Activated B cell treated with CpG ODN at 0.5 μM for 24 hours (primary cell): ENCODE measurements at regions not wholly inside any gene's neighbourhood (a gene's known extent, or its start where the extent isn't known, plus 50 kb on each side); places are given as distances from the start of the nearest gene placed in this dataset.

Experiments
- ATAC-seq: fragments of 200-7000 bp; cut with Tn5 transposase; one replicate; pipeline ENCODE4 v1.10.0; 2021; ENCODE audit warnings: low read depth, mild to moderate bottlenecking, moderate library complexity
- CTCF ChIA-PET: fragments of 350-600 bp; sonication (Branson Sonifier 250); formaldehyde crosslinking; loops from one replicate; lab custom pipeline; 2021; ENCODE audit warnings: antibody characterized with exemption; lab: Charles Lee
- POLR2A ChIA-PET: fragments of 350-600 bp; sonication (Branson Sonifier 250); formaldehyde crosslinking; loops from one replicate; lab custom pipeline; 2021; ENCODE audit warnings: antibody characterized with exemption; lab: Charles Lee
- DNase-seq: peaks from one replicate; pipeline ENCODE4 v3.0.0; 2022
- H3K27ac Mint-ChIP-seq: one replicate; pipeline ENCODE4 v1.8.0; 2020; ENCODE audit warnings: mixed read lengths
- H3K27me3 Mint-ChIP-seq: one replicate; pipeline ENCODE4 v1.8.0; 2021; ENCODE audit warnings: mixed read lengths
- H3K36me3 Mint-ChIP-seq: one replicate; pipeline ENCODE4 v1.8.0; 2021; ENCODE audit warnings: low read depth, mixed read lengths
- H3K4me1 Mint-ChIP-seq: one replicate; pipeline ENCODE4 v1.8.0; 2021; ENCODE audit warnings: mixed read lengths
- H3K4me3 Mint-ChIP-seq: one replicate; pipeline ENCODE4 v1.8.0; 2020; ENCODE audit warnings: mild to moderate bottlenecking, mixed read lengths
- H3K9me3 Mint-ChIP-seq: one replicate; pipeline ENCODE4 v1.8.0; 2020; ENCODE audit warnings: mixed read lengths
- CTCF ChIP-seq: fragments of 200-600 bp; IDR thresholded peaks from one replicate; pipeline ENCODE4 v1.8.0; 2022; ENCODE audit warnings: antibody characterized with exemption, mild to moderate bottlenecking
- intact Hi-C: fragments of 100-400 bp; cut with micrococcal nuclease; formaldehyde crosslinking; loops from one replicate; pipeline ENCODE4 v1.15.1; 2024

- ATAC-seq (no peak), DNase-seq (no peak)
- ChIA-PET POLR2A (no interaction called here), CTCF (no interaction called here)
- H3K27ac Mint-ChIP-seq, result no peak overlapping the region
- no peaks in the 10 kb centered on the region for H3K9me3 Mint-ChIP-seq
- intact Hi-C loops, result no loop called here
- peaks cover 4% of the 10 kb centered on the region for H3K27me3 Mint-ChIP-seq
- no peak for TF ChIP-seq CTCF
- H3K36me3 Mint-ChIP-seq, result no peaks in the 10 kb centered on the region
- no peak overlapping the region for H3K4me3 Mint-ChIP-seq
- H3K4me1 Mint-ChIP-seq, result no peaks in the 10 kb centered on the region
These were observed 286.5 kb upstream of the TMPO start for GRCh38 chr12:98228683-98229539.

- intact Hi-C loops, result no loop called here
- no peak for ATAC-seq
- H3K4me1 Mint-ChIP-seq, result no peaks in the 10 kb centered on the region
- H3K9me3 Mint-ChIP-seq, result no peaks in the 10 kb centered on the region
- no peak for TF ChIP-seq CTCF
- peaks cover 4% of the 10 kb centered on the region for H3K27me3 Mint-ChIP-seq
- no peak for DNase-seq
- no peak overlapping the region for H3K27ac Mint-ChIP-seq
- H3K36me3 Mint-ChIP-seq, result no peaks in the 10 kb centered on the region
- ChIA-PET POLR2A (no interaction called here), CTCF (no interaction called here)
- no peak overlapping the region for H3K4me3 Mint-ChIP-seq
These were observed 285.9 kb upstream of the TMPO start for GRCh38 chr12:98229540-98229924.

DNA sequence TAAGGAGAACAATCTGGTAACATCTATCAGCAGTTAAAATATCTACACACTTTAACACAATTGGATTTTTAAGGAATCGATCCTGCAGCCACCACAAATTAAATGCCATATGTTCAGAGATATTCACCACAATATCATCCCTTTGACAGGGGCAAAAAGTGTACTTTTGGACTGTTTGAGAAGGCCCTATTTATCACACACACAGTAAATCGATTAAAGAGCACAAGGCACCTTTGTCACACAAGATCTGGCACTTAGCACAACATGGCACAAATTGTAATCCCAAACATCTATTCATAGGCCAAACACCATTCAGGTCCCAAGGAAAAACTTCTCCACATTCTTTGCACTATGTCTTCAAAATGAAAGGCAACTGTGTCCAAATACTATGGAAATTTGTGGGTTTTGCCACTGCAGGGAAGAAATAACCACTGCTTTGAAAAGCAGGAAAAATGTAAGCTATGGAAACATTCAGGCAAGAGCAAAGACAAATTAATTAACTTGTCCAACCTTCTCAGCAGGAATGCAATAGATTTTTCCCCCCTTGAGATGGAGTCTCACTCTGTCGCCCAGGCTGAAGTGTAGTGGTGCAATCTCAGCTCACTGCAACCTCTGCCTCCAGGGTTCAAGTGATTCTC lies 282.5 kb upstream of the TMPO start:
- POLR2A ChIA-PET, result no interaction called here
- Mint-ChIP-seq H3K36me3 (no peaks in the 10 kb centered on the region), H3K4me3 (no peak overlapping the region), H3K27me3 (peaks cover 4% of the 10 kb centered on the region), H3K9me3 (peaks cover 6% of the 10 kb centered on the region), H3K27ac (no peak overlapping the region), H3K4me1 (no peaks in the 10 kb centered on the region)
- CTCF ChIA-PET, result no interaction called here
- intact Hi-C loops, result no loop called here
- no peak for ATAC-seq
- no peak for TF ChIP-seq CTCF
- no peak for DNase-seq

GRCh38 chr12:98235301-98235700 lies 280.1 kb upstream of the TMPO start:
- no peak for TF ChIP-seq CTCF
- no peak for ATAC-seq
- POLR2A ChIA-PET, result no interaction called here
- H3K4me3 Mint-ChIP-seq, result no peak overlapping the region
- peaks cover 6% of the 10 kb centered on the region for H3K9me3 Mint-ChIP-seq
- H3K27ac Mint-ChIP-seq, result no peak overlapping the region
- CTCF ChIA-PET, result no interaction called here
- intact Hi-C loops, result no loop called here
- H3K36me3 Mint-ChIP-seq, result no peaks in the 10 kb centered on the region
- peaks cover 9% of the 10 kb centered on the region for H3K27me3 Mint-ChIP-seq
- no peaks in the 10 kb centered on the region for H3K4me1 Mint-ChIP-seq
- no peak for DNase-seq

GRCh38 chr12:98238515-98239130 lies 276.8 kb upstream of the TMPO start:
- ChIA-PET POLR2A (no interaction called here), CTCF (no interaction called here)
- Mint-ChIP-seq H3K9me3 (peaks cover 10% of the 10 kb centered on the region), H3K4me3 (no peak overlapping the region), H3K27me3 (peaks cover 9% of the 10 kb centered on the region), H3K27ac (no peak overlapping the region), H3K36me3 (no peaks in the 10 kb centered on the region), H3K4me1 (no peaks in the 10 kb centered on the region)
- intact Hi-C loops, result no loop called here
- no peak for DNase-seq
- no peak for TF ChIP-seq CTCF
- no peak for ATAC-seq
